Mesendoderm (in vitro differentiated cells): ENCODE measurements at regions not wholly inside any gene's neighbourhood (a gene's known extent, or its start where the extent isn't known, plus 50 kb on each side); places are given as distances from the start of the nearest gene placed in this dataset.

ENCODE experiments used
- DNase-seq: peaks from one replicate; pipeline ENCODE4 v3.0.0; 2013
- H2AK5ac ChIP-seq: 2 replicates; pipeline ENCODE4 v1.6.1; 2013; ENCODE audit warnings: low read length, inconsistent platforms
- H2BK120ac ChIP-seq: 2 replicates; pipeline ENCODE4 v1.6.1; 2013; ENCODE audit warnings: low read depth, mild to moderate bottlenecking, low read length, moderate library complexity, mixed read lengths
- H2BK15ac ChIP-seq: replicated peaks from 2 replicates; pipeline ENCODE4 v1.6.1; 2013; ENCODE audit warnings: low read depth, mild to moderate bottlenecking, moderate library complexity
- H2BK5ac ChIP-seq: 2 replicates; pipeline ENCODE4 v1.6.1; 2013; ENCODE audit warnings: low read length, inconsistent platforms
- H3K18ac ChIP-seq: 2 replicates; pipeline ENCODE4 v1.6.1; 2013; ENCODE audit warnings: mild to moderate bottlenecking, low read length, mixed read lengths
- H3K23ac ChIP-seq: one replicate; pipeline ENCODE4 v1.6.1; 2013; ENCODE audit warnings: low read length
- H3K27ac ChIP-seq: 2 replicates; pipeline ENCODE4 v1.5.1; 2013; ENCODE audit warnings: low read depth, mild to moderate bottlenecking, inconsistent platforms, low read length, moderate library complexity
- H3K27me3 ChIP-seq: 2 replicates; pipeline ENCODE4 v1.6.1; 2013; ENCODE audit warnings: low read length, control low read depth, mild to moderate bottlenecking, inconsistent platforms; ENCODE audit not compliant: insufficient read depth, poor library complexity
- H3K36me3 ChIP-seq: 2 replicates; pipeline ENCODE4 v1.6.1; 2013; ENCODE audit warnings: low read length, inconsistent platforms; ENCODE audit not compliant: control insufficient read depth, insufficient read depth
- H3K4ac ChIP-seq: one replicate; pipeline ENCODE4 v1.6.1; 2013; ENCODE audit warnings: low read depth, mild to moderate bottlenecking, low read length, moderate library complexity
- H3K4me1 ChIP-seq: 2 replicates; pipeline ENCODE4 v1.6.1; 2013; ENCODE audit warnings: low read depth, low read length, inconsistent platforms; ENCODE audit not compliant: control insufficient read depth
- H3K4me2 ChIP-seq: 2 replicates; pipeline ENCODE4 v1.6.1; 2013; ENCODE audit warnings: low read length
- H3K4me3 ChIP-seq: 2 replicates; pipeline ENCODE4 v1.5.1; 2013; ENCODE audit warnings: mild to moderate bottlenecking, low read length
- H3K56ac ChIP-seq: one replicate; pipeline ENCODE4 v1.6.1; 2013; ENCODE audit warnings: low read length
- H3K79me1 ChIP-seq: 2 replicates; pipeline ENCODE4 v1.6.1; 2013; ENCODE audit warnings: low read length, inconsistent platforms
- H3K79me2 ChIP-seq: 2 replicates; pipeline ENCODE4 v1.6.1; 2013; ENCODE audit warnings: mild to moderate bottlenecking, low read length; ENCODE audit not compliant: control insufficient read depth, insufficient read depth
- H3K9ac ChIP-seq: 2 replicates; pipeline ENCODE4 v1.6.1; 2013; ENCODE audit warnings: low read length, inconsistent platforms
- H4K5ac ChIP-seq: one replicate; pipeline ENCODE4 v1.6.1; 2013; ENCODE audit warnings: low read length
- H4K8ac ChIP-seq: one replicate; pipeline ENCODE4 v1.6.1; 2013; ENCODE audit warnings: low read depth, mild to moderate bottlenecking, control low read depth, low read length, moderate library complexity
- WGBS: extraction: QIAGEN DNeasy Blood & Tissue Kit; methylation state at CpG from one replicate; pipeline ENCODE4 v1.1.7; 2013; ENCODE audit warnings: low lambda C conversion rate, missing lambda C conversion rate; ENCODE audit not compliant: insufficient coverage; ENCODE audit errors: extremely low coverage; 5-methylcytosine and 5-hydroxymethylcytosine counted together

DNA sequence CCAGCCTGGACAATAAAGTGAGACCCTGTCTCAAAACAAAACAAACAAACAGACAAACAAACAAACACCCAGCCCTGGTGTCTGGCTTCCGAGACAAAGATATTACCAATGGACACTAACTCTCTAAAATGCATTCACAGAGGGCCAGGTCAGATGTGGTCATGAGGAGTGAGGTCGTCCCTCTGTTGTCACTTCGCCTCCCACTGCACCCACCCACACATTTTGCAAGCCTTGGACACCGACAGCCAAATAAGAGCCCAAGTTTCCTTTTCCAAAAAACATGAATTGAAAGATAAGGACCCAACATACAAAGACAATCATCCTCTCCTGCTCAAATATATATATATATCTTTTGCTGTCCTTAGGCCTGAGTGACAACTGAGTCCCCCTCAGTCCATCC, 319.9 kb downstream of the TSN start:
- Histone ChIP-seq H4K8ac (no peak overlapping the region), H3K27me3 (no peaks in the 10 kb centered on the region), H3K4me2 (no peak overlapping the region), H2BK5ac (no peak overlapping the region), H2BK15ac (no peak overlapping the region), H3K9ac (no peak overlapping the region), H3K36me3 (no peaks in the 10 kb centered on the region), H3K27ac (no peak overlapping the region), H3K4ac (no peak overlapping the region), H4K5ac (no peak overlapping the region), H3K4me1 (peaks cover 6% of the 10 kb centered on the region), H2AK5ac (no peak overlapping the region), H2BK120ac (no peak overlapping the region), H3K56ac (no peak overlapping the region), H3K79me2 (no peaks in the 10 kb centered on the region), H3K18ac (no peak overlapping the region), H3K4me3 (no peak overlapping the region), H3K79me1 (no peaks in the 10 kb centered on the region), H3K23ac (no peak overlapping the region)
- no peak for DNase-seq
- no CpG with 5 or more reads among the region's 4 CpGs for WGBS

DNA sequence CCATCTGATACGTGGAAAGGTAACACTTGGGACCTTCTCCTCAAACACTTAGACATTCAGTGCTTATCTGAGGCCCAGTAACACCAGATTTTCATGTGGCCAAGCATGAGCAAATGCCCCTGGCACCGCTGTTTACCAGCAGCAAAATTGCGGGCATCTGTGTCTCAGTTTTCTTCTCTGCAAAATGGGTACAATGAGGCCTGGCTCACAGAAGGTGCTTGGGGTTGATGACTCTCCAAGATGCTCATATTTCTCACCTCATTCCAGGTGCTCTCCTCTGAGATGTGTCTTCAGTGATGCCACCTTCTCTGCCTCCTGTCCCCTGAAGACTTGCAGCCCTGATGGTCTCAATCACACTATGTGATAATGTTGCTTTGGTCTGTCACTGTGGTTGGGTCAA, 321.7 kb downstream of the TSN start:
- no peak for DNase-seq
- H4K5ac ChIP-seq = no peak overlapping the region

DNA sequence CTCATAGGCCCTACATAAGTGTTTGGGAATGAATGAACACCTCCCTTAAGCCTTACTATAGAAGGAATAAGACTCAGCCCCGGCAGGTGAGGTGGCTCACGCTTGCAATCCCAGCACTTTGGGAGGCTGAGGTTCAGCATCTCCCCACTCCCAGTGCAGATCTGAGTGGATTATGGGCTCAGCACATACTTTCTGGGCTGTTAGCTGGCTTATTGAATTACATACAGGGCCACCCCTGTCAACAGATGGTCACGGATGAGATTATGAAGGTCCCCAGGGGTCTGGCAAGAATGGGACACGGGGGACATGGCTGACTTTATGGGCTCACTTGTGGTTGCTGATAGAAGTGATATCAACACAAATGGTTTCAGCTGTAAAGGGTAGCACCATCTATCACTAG, 322.3 kb downstream of the TSN start:
- no peaks in the 10 kb centered on the region for H3K79me2 ChIP-seq
- H3K4me2 ChIP-seq = no peak overlapping the region
- H2BK15ac ChIP-seq = no peak overlapping the region
- no peaks in the 10 kb centered on the region for H3K79me1 ChIP-seq
- H4K5ac ChIP-seq = no peak overlapping the region
- WGBS = no CpG with 5 or more reads among the region's 4 CpGs
- H3K4me1 ChIP-seq = peaks cover 2% of the 10 kb centered on the region
- DNase-seq = no peak
- H2AK5ac ChIP-seq = no peak overlapping the region
- no peak overlapping the region for H3K27ac ChIP-seq
- H2BK120ac ChIP-seq = no peak overlapping the region
- no peak overlapping the region for H3K23ac ChIP-seq
- H3K4ac ChIP-seq = no peak overlapping the region
- H3K4me3 ChIP-seq = no peak overlapping the region
- no peak overlapping the region for H3K9ac ChIP-seq
- H3K27me3 ChIP-seq = no peaks in the 10 kb centered on the region
- no peaks in the 10 kb centered on the region for H3K36me3 ChIP-seq
- no peak overlapping the region for H2BK5ac ChIP-seq
- no peak overlapping the region for H3K56ac ChIP-seq
- no peak overlapping the region for H3K18ac ChIP-seq
- H4K8ac ChIP-seq = no peak overlapping the region

More for the DNA sequence above, 321.7 kb downstream of the TSN start:
- no peak overlapping the region for H3K56ac ChIP-seq
- H3K79me1 ChIP-seq = no peaks in the 10 kb centered on the region
- no peak overlapping the region for H2BK15ac ChIP-seq
- H3K4me1 ChIP-seq = peaks cover 6% of the 10 kb centered on the region
- no peaks in the 10 kb centered on the region for H3K27me3 ChIP-seq
- H2AK5ac ChIP-seq = no peak overlapping the region
- H3K23ac ChIP-seq = no peak overlapping the region
- H3K9ac ChIP-seq = no peak overlapping the region
- WGBS = no CpG with 5 or more reads among the region's 3 CpGs
- no peak overlapping the region for H3K4me3 ChIP-seq
- no peak overlapping the region for H3K4ac ChIP-seq
- H2BK120ac ChIP-seq = no peak overlapping the region
- H4K8ac ChIP-seq = no peak overlapping the region
- H3K36me3 ChIP-seq = no peaks in the 10 kb centered on the region
- no peak overlapping the region for H3K18ac ChIP-seq
- H3K4me2 ChIP-seq = no peak overlapping the region
- H3K79me2 ChIP-seq = no peaks in the 10 kb centered on the region
- no peak overlapping the region for H3K27ac ChIP-seq
- no peak overlapping the region for H2BK5ac ChIP-seq

DNA sequence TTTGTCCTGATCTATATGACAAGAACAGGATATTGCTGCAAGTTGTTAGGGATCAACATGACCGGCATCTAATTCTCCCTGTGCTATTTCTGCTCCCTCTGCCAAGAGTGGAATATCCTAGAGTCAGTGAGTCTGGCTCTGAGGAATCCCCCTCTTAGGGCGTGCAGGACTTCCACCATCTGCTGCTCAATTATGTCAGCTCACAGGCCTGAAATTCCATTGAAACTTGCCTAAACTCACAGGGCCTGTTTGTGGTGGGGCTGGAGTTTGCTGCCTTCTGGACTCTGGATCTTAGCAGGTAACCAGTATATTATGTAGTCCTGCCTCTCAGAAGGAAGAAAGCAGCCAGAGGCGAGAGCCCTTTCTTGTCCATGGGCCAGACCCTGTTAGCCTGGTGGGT, 323.0 kb downstream of the TSN start:
- H3K27me3 ChIP-seq = no peaks in the 10 kb centered on the region
- H3K79me1 ChIP-seq = no peaks in the 10 kb centered on the region
- no peak overlapping the region for H2AK5ac ChIP-seq
- no peaks in the 10 kb centered on the region for H3K36me3 ChIP-seq
- no peak overlapping the region for H3K4me3 ChIP-seq
- no peak overlapping the region for H2BK5ac ChIP-seq
- H4K5ac ChIP-seq = no peak overlapping the region
- H3K79me2 ChIP-seq = no peaks in the 10 kb centered on the region
- H3K27ac ChIP-seq = no peak overlapping the region
- DNase-seq = no peak
- H4K8ac ChIP-seq = no peak overlapping the region
- H3K56ac ChIP-seq = peak overlapping the region; percentile 5
- no peak overlapping the region for H3K4ac ChIP-seq
- H3K4me1 ChIP-seq = no peaks in the 10 kb centered on the region
- H2BK120ac ChIP-seq = no peak overlapping the region
- H2BK15ac ChIP-seq = no peak overlapping the region
- H3K9ac ChIP-seq = no peak overlapping the region
- no peak overlapping the region for H3K23ac ChIP-seq
- H3K4me2 ChIP-seq = no peak overlapping the region
- H3K18ac ChIP-seq = no peak overlapping the region
- no CpG with 5 or more reads among the region's 3 CpGs for WGBS

DNA sequence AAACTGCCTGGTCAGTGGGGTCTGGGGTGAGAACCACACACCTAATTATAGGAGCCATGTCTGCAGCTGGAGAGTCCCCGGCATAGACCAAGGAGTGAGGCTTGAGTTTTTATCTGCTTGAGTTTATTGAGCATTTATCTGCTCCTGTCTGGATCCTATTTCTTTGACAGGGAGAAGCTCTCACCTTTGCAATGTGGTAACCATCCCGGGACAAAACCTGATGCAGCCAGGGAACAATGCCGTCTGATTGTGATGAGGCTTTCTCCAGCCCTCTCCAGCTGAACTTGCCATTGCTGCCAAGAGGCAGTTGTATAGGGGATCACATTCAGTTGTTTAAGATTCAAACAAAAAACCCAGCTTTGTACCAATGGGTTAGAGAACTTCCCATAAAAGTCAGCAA, 324.4 kb downstream of the TSN start:
- H2BK120ac ChIP-seq = no peak overlapping the region
- H3K79me2 ChIP-seq = no peaks in the 10 kb centered on the region
- no peak overlapping the region for H3K4ac ChIP-seq
- whole genome bisulfite sequencing = no CpG with 5 or more reads among the region's 3 CpGs
- H2BK15ac ChIP-seq = no peak overlapping the region
- no peak for DNase-seq
- H2BK5ac ChIP-seq = no peak overlapping the region
- no peak overlapping the region for H3K9ac ChIP-seq
- H4K8ac ChIP-seq = no peak overlapping the region
- no peak overlapping the region for H3K56ac ChIP-seq
- no peak overlapping the region for H4K5ac ChIP-seq
- no peaks in the 10 kb centered on the region for H3K36me3 ChIP-seq
- no peak overlapping the region for H2AK5ac ChIP-seq
- H3K23ac ChIP-seq = no peak overlapping the region
- no peak overlapping the region for H3K4me2 ChIP-seq
- no peaks in the 10 kb centered on the region for H3K79me1 ChIP-seq
- H3K27me3 ChIP-seq = no peaks in the 10 kb centered on the region
- H3K4me1 ChIP-seq = no peaks in the 10 kb centered on the region
- no peak overlapping the region for H3K27ac ChIP-seq
- H3K4me3 ChIP-seq = no peak overlapping the region
- H3K18ac ChIP-seq = no peak overlapping the region

DNA sequence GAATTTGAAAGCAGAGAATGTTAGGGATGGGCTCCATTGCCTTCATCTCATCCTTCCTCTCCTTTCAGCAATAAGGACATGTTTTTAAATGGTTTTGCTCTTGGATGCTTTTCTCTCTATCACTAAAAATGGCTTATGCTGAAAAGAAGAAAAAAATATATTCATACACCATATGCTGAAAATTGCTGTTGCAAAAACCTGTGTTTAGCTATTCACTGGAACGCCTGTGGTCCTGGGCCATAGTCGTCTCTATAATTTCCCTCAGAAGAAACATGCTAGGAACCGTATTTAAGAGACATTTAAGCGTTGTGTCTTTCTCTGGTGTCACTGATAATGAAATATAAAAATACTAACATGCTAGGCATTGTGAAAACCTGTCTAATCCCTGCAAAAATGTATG, 324.9 kb downstream of the TSN start:
- H3K4me1 ChIP-seq = no peaks in the 10 kb centered on the region
- no peaks in the 10 kb centered on the region for H3K27me3 ChIP-seq
- no peak overlapping the region for H3K23ac ChIP-seq
- H3K56ac ChIP-seq = no peak overlapping the region
- no peak for DNase-seq
- H3K36me3 ChIP-seq = no peaks in the 10 kb centered on the region
- WGBS = no CpG with 5 or more reads among the region's 4 CpGs
- H3K9ac ChIP-seq = no peak overlapping the region
- H3K4me3 ChIP-seq = no peak overlapping the region
- no peaks in the 10 kb centered on the region for H3K79me1 ChIP-seq
- H3K4ac ChIP-seq = no peak overlapping the region
- no peak overlapping the region for H2BK5ac ChIP-seq
- H2BK120ac ChIP-seq = no peak overlapping the region
- H4K8ac ChIP-seq = no peak overlapping the region
- no peak overlapping the region for H2AK5ac ChIP-seq
- H3K27ac ChIP-seq = no peak overlapping the region
- no peak overlapping the region for H3K18ac ChIP-seq
- no peak overlapping the region for H3K4me2 ChIP-seq
- H4K5ac ChIP-seq = no peak overlapping the region
- H3K79me2 ChIP-seq = no peaks in the 10 kb centered on the region
- H2BK15ac ChIP-seq = no peak overlapping the region
